ENCODE measurements at regions not wholly inside any gene's neighbourhood (a gene's known extent, or its start where the extent isn't known, plus 50 kb on each side); places are given as distances from the start of the nearest gene placed in this dataset.

DNA sequence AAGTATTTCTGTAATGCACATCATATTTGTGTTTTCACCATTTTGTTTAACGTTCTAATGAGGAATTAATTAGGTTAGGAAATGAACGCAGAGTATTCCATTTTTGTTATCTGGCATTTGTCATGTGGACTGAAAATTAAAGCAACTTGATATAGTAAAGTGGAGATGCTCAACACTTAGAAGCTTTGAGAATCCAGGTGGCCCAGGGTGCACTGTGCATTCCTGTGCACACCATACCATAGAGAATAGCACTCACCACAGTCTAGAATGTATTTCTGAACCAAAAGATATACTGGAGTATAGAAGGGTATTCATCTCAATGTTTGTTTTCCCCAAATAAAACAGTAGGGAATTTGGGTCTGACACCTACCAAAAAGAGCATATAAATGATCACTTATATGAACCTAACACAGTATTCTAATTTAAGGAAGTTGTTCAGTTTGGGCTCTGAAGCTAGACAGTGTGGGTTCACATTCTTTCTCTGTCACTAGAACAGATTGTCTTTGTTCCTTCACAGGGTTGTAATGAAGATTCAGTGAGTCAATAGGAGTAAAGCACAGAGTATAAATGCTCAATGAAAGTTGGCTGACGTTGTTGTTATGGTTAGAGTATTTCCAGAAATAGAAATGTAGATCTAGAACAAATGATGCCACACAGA is 125.6 kb upstream of the DMRT1 start:
- TF ChIP-seq, protein P1, sequence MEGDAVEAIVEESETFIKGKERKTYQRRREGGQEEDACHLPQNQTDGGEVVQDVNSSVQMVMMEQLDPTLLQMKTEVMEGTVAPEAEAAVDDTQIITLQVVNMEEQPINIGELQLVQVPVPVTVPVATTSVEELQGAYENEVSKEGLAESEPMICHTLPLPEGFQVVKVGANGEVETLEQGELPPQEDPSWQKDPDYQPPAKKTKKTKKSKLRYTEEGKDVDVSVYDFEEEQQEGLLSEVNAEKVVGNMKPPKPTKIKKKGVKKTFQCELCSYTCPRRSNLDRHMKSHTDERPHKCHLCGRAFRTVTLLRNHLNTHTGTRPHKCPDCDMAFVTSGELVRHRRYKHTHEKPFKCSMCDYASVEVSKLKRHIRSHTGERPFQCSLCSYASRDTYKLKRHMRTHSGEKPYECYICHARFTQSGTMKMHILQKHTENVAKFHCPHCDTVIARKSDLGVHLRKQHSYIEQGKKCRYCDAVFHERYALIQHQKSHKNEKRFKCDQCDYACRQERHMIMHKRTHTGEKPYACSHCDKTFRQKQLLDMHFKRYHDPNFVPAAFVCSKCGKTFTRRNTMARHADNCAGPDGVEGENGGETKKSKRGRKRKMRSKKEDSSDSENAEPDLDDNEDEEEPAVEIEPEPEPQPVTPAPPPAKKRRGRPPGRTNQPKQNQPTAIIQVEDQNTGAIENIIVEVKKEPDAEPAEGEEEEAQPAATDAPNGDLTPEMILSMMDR (IDR thresholded peaks at IDR 0.05), result no peak
- no peak for TF ChIP-seq POLR2A (IDR thresholded peaks at IDR 0.05)

Data from body of pancreas (tissue), 4 donors.